Neural progenitor cell (in vitro differentiated cells): ENCODE measurements at regions not wholly inside any gene's neighbourhood (a gene's known extent, or its start where the extent isn't known, plus 50 kb on each side); places are given as distances from the start of the nearest gene placed in this dataset.

Experiments used
- CTCF ChIP-seq: fragments of 200-600 bp; sonication (generic); IDR thresholded peaks from 2 replicates; pipeline ENCODE4 v1.5.1; 2017; ENCODE audit warnings: antibody characterized with exemption, mild to moderate bottlenecking
- EZH2 ChIP-seq: fragments of 200-600 bp; sonication (generic); IDR thresholded peaks from 2 replicates; pipeline ENCODE4 v1.6.1; 2017; ENCODE audit warnings: antibody characterized with exemption, mild to moderate bottlenecking, moderate library complexity

- TF ChIP-seq EZH2: no peak
- no peak for TF ChIP-seq CTCF
These were observed 61.6 kb upstream of the EDN1 start for GRCh38 chr6:12228447-12229146.
